ENCODE measurements at regions not wholly inside any gene's neighbourhood (a gene's known extent, or its start where the extent isn't known, plus 50 kb on each side); places are given as distances from the start of the nearest gene placed in this dataset.

DNA sequence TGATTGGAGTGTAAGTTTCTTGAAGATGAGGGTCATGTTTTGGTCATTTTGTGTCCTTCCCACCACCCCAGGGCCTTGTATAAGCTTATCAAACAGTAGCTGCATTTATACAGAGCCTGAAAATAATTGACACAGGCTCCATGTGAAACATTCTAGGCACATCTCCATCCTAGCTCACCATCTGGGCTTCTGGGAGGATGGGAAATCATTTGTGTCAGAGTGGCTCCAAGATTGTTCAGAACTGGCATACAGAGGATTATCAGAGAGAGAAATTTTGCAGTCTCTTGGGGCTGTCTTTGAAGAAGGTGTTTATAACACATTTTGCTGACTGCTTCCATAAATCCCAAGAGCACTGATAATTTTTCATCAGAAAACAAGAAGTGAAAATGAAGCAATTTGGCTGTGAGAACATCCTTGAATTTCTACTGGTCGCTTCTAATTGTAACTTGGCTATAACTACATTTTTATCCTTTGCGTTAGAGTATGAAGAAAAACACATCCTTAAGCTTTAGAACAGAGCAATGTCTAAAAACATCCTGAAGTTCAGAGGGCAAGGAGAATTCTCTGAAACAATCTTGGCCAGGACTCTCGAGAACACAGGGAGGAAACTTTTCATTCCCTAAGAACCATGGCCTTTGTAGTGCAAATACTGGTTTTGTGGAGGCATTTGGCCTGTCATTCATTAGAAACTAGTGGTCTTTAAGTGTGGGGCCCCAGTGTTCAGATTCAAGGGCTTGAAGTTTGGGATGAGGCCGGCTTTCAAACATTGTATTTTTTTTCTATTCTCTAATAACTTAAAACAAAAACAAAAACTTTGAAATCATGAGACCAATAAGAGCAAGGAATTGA, 151.1 kb downstream of the DACT1 start:
- POLR2A ChIA-PET = interaction anchor here (0.6 kb wide), 3 partner anchors 13 to 1066 kb away, joined by 3 to 4 read pairs (median 4); no protein-coding TSS in a partner anchor

GRCh38 chr14:58789736-58790135, 152.0 kb downstream of the DACT1 start:
- CTCF ChIA-PET (ENCODE audit: unreplicated experiment) = no interaction called here
- no peak for TF ChIP-seq CTCF (conservative IDR thresholded peaks at IDR 0.05; ENCODE audit: low read length)
- Histone ChIP-seq H3K36me3 (ENCODE audit: insufficient read depth, low read length) (no peaks in the 10 kb centered on the region), H4K20me1 (ENCODE audit: insufficient read depth, low read length) (no peaks in the 10 kb centered on the region), H3K4me3 (ENCODE audit: low read depth, low read length, poor library complexity, severe bottlenecking) (no peak overlapping the region), H2AFZ (ENCODE audit: low read length) (no peak overlapping the region), H3K4me1 (ENCODE audit: insufficient read depth, low read length, poor library complexity, severe bottlenecking) (no peaks in the 10 kb centered on the region), H3K27ac (ENCODE audit: low read depth, low read length, poor library complexity, severe bottlenecking) (no peak overlapping the region), H3K9me2 (ENCODE audit: insufficient read depth, low read length) (no peaks in the 10 kb centered on the region), H3K79me2 (ENCODE audit: insufficient read depth, low read depth, low read length) (no peaks in the 10 kb centered on the region), H3K9me3 (ENCODE audit: low read length) (no peaks in the 10 kb centered on the region), H3K4me2 (ENCODE audit: low read length) (no peak overlapping the region)
- BruUV-seq (replicated peaks) = no TSS peak
- intact Hi-C loops (cut with micrococcal nuclease; ENCODE audit: unreplicated experiment) = no loop called here
- no peak for DNase-seq (ENCODE audit: low spot score)
- POLR2A ChIA-PET = interaction anchor here (0.6 to 0.7 kb wide), 2 partner anchors 13 to 14 kb away, joined by 3 to 4 read pairs; no protein-coding TSS in a partner anchor

More for the DNA sequence above, 151.1 kb downstream of the DACT1 start:
- intact Hi-C loops (cut with micrococcal nuclease; ENCODE audit: unreplicated experiment) = no loop called here
- Histone ChIP-seq H3K4me1 (ENCODE audit: insufficient read depth, low read length, poor library complexity, severe bottlenecking) (no peaks in the 10 kb centered on the region), H3K4me2 (ENCODE audit: low read length) (no peak overlapping the region), H3K27ac (ENCODE audit: low read depth, low read length, poor library complexity, severe bottlenecking) (no peak overlapping the region), H3K9me2 (ENCODE audit: insufficient read depth, low read length) (no peaks in the 10 kb centered on the region), H3K4me3 (ENCODE audit: low read depth, low read length, poor library complexity, severe bottlenecking) (no peak overlapping the region), H2AFZ (ENCODE audit: low read length) (no peak overlapping the region), H3K9me3 (ENCODE audit: low read length) (no peaks in the 10 kb centered on the region), H4K20me1 (ENCODE audit: insufficient read depth, low read length) (no peaks in the 10 kb centered on the region), H3K36me3 (ENCODE audit: insufficient read depth, low read length) (no peaks in the 10 kb centered on the region), H3K79me2 (ENCODE audit: insufficient read depth, low read depth, low read length) (no peaks in the 10 kb centered on the region)
- no peak for DNase-seq (ENCODE audit: low spot score)
- no TSS peak for BruUV-seq (replicated peaks)
- CTCF ChIA-PET (ENCODE audit: unreplicated experiment) = no interaction called here
- no peak for TF ChIP-seq EZH2phosphoT487 (IDR thresholded peaks at IDR 0.05; ENCODE audit: borderline replicate concordance, low read depth, low read length)
- no peak for TF ChIP-seq CTCF (conservative IDR thresholded peaks at IDR 0.05; ENCODE audit: low read length)

DNA sequence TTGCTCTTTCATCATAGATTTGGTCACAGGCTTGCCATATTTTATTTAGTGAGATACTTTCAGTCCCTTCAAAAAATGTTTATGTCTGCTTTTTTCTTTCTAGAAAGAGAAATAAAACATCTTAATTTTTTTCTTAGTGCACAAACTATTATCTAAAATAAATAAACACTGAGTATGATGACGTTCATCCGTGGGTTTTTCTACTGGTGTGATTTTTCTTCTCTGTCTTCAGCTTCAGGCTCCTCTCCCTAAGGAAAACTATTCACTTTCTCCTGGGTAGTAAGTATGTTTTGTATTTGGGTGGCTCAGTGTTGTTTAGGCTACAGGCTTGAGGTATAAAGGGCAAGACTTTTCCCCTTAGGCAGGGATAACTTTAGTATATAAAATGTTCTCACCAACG, 154.7 kb downstream of the DACT1 start:
- ChIA-PET CTCF (ENCODE audit: unreplicated experiment) (no interaction called here), POLR2A (no interaction called here)
- Histone ChIP-seq H3K4me3 (ENCODE audit: low read depth, low read length, poor library complexity, severe bottlenecking) (no peak overlapping the region), H4K20me1 (ENCODE audit: insufficient read depth, low read length) (no peaks in the 10 kb centered on the region), H3K27ac (ENCODE audit: low read depth, low read length, poor library complexity, severe bottlenecking) (no peak overlapping the region), H2AFZ (ENCODE audit: low read length) (no peak overlapping the region), H3K4me2 (ENCODE audit: low read length) (no peak overlapping the region), H3K4me1 (ENCODE audit: insufficient read depth, low read length, poor library complexity, severe bottlenecking) (no peaks in the 10 kb centered on the region), H3K9me2 (ENCODE audit: insufficient read depth, low read length) (no peaks in the 10 kb centered on the region), H3K9me3 (ENCODE audit: low read length) (no peaks in the 10 kb centered on the region), H3K79me2 (ENCODE audit: insufficient read depth, low read depth, low read length) (no peaks in the 10 kb centered on the region), H3K36me3 (ENCODE audit: insufficient read depth, low read length) (no peaks in the 10 kb centered on the region)
- TF ChIP-seq CTCF (conservative IDR thresholded peaks at IDR 0.05; ENCODE audit: low read length) (no peak), EZH2phosphoT487 (IDR thresholded peaks at IDR 0.05; ENCODE audit: borderline replicate concordance, low read depth, low read length) (no peak)
- no peak for DNase-seq (ENCODE audit: low spot score)
- no TSS peak for BruUV-seq (replicated peaks)
- intact Hi-C loops (cut with micrococcal nuclease; ENCODE audit: unreplicated experiment) = no loop called here

All from OCI-LY7 (cell line).